HG03442 (cell line): ENCODE measurements at regions not wholly inside any gene's neighbourhood (a gene's known extent, or its start where the extent isn't known, plus 50 kb on each side); places are given as distances from the start of the nearest gene placed in this dataset.
A peak's percentile ranks its signal among the peaks of the same experiment; 100 is the strongest.
"Not testable (repeated sequence)": the region's sequence is repeated elsewhere in the genome, so short reads cannot be mapped to it uniquely, and the experiment has no call there.

Experiments
- ATAC-seq: cut with Tn5 transposase; IDR thresholded peaks from one replicate; pipeline ENCODE4 v1.9.1; 2021; ENCODE audit warnings: mild to moderate bottlenecking, moderate library complexity; ENCODE audit not compliant: unreplicated experiment

- no peak for ATAC-seq
These were observed 362.2 kb upstream of the ROPN1 start for GRCh38 chr3:124354150-124354549.

GRCh38 chr3:124358156-124358555 lies 366.2 kb upstream of the ROPN1 start:
- no peak for ATAC-seq

GRCh38 chr3:124360155-124360554 lies 368.2 kb upstream of the ROPN1 start:
- no peak for ATAC-seq

- no peak for ATAC-seq
These were observed 368.6 kb upstream of the ROPN1 start for GRCh38 chr3:124360563-124360962.

GRCh38 chr3:124361566-124361965 lies 368.7 kb upstream of the UMPS start:
- no peak for ATAC-seq

GRCh38 chr3:124362455-124362854 lies 367.8 kb upstream of the UMPS start:
- ATAC-seq, result no peak

GRCh38 chr3:124363476-124363875 lies 366.8 kb upstream of the UMPS start:
- no peak for ATAC-seq

GRCh38 chr3:124364317-124365020 lies 365.8 kb upstream of the UMPS start:
- no peak for ATAC-seq

GRCh38 chr3:124366655-124367054 lies 363.6 kb upstream of the UMPS start:
- ATAC-seq, result not testable (repeated sequence)

GRCh38 chr3:124372775-124373174 lies 357.5 kb upstream of the UMPS start:
- ATAC-seq, result no peak

- ATAC-seq, result peak; percentile 89
These were observed 356.7 kb upstream of the UMPS start for GRCh38 chr3:124373524-124373923.

GRCh38 chr3:124374583-124374982 lies 355.7 kb upstream of the UMPS start:
- no peak for ATAC-seq

- no peak for ATAC-seq
These were observed 348.5 kb upstream of the UMPS start for GRCh38 chr3:124381575-124382333.

GRCh38 chr3:124383051-124383450 lies 347.2 kb upstream of the UMPS start:
- ATAC-seq, result no peak

- ATAC-seq, result no peak
These were observed 346.3 kb upstream of the UMPS start for GRCh38 chr3:124383846-124384466.

GRCh38 chr3:124384527-124384926 lies 345.7 kb upstream of the UMPS start:
- ATAC-seq, result no peak

GRCh38 chr3:124385996-124386395 lies 344.3 kb upstream of the UMPS start:
- no peak for ATAC-seq

GRCh38 chr3:124386996-124387595 lies 343.2 kb upstream of the UMPS start:
- no peak for ATAC-seq

GRCh38 chr3:124391774-124392173 lies 338.5 kb upstream of the UMPS start:
- ATAC-seq, result no peak

- no peak for ATAC-seq
These were observed 336.9 kb upstream of the UMPS start for GRCh38 chr3:124393340-124393739.

GRCh38 chr3:124395162-124395561 lies 335.1 kb upstream of the UMPS start:
- no peak for ATAC-seq
